ENCODE measurements at regions not wholly inside any gene's neighbourhood (a gene's known extent, or its start where the extent isn't known, plus 50 kb on each side); places are given as distances from the start of the nearest gene placed in this dataset.

DNA sequence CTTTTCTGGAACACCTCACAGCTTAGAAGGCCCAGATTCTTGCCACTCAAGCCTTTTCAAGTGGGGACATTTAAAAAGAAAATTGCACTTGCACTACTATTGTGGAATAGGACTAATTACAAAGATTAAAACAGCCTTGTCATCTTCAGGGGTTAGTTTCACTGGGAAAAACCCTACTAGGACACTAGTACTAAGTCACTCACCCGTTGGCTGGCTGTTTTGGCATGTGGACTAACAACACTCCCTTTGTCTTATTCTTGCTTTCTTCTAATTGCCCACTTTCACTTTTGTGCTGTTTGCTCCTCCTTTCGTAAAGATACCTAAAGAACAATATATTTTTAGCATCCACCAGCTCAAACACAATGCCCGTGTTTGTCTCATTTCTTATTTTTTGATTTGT, 200.9 kb upstream of the MID1 start:
- POLR2A ChIA-PET: no interaction called here
- Histone ChIP-seq H3K79me2 (ENCODE audit: control insufficient read depth, insufficient read depth, low read length) (no peaks in the 10 kb centered on the region), H4K20me1 (replicated peaks; ENCODE audit: control insufficient read depth, extremely low read depth, insufficient read depth, low read length) (no peaks in the 10 kb centered on the region), H2AFZ (ENCODE audit: low read depth, low read length) (no peak overlapping the region), H3K4me3 (replicated peaks in 1 of 3; ENCODE audit: insufficient read depth in 1 of 3, low read depth in 1 of 3, low read length in 3 of 3) (no peak overlapping the region), H3K9me1 (replicated peaks; ENCODE audit: control insufficient read depth, extremely low read depth, insufficient read depth, low read length) (no peaks in the 10 kb centered on the region), H3K36me3 (ENCODE audit: control insufficient read depth in 2 of 2, extremely low read depth in 1 of 2, insufficient read depth in 2 of 2, low read length in 2 of 2) (no peaks in the 10 kb centered on the region), H3K4me1 (ENCODE audit: control insufficient read depth, extremely low read depth, insufficient read depth, low read length) (no peaks in the 10 kb centered on the region), H3K27me3 (ENCODE audit: control insufficient read depth in 2 of 2, insufficient read depth in 2 of 2, low read length in 2 of 2) (no peaks in the 10 kb centered on the region), H3K9me3 (replicated peaks; ENCODE audit: control insufficient read depth, insufficient read depth, low read length) (no peaks in the 10 kb centered on the region), H3K9ac (replicated peaks; ENCODE audit: extremely low read depth, insufficient read depth, low read length) (no peak overlapping the region), H3K27ac (ENCODE audit: insufficient read depth, low read depth, low read length) (no peak overlapping the region), H3K4me2 (ENCODE audit: insufficient read depth, low read length) (no peak overlapping the region)
- TF ChIP-seq MYC (IDR thresholded peaks at IDR 0.05; ENCODE audit: low read depth, low read length) (no peak), MAX (IDR thresholded peaks at IDR 0.05; ENCODE audit: insufficient read depth, insufficient read length) (no peak), FOS (IDR thresholded peaks at IDR 0.05; ENCODE audit: borderline replicate concordance, insufficient read depth, low read length) (no peak), GATA2 (IDR thresholded peaks at IDR 0.05; ENCODE audit: insufficient read depth, insufficient read length, low read depth, low read length) (no peak), POLR2A (IDR thresholded peaks at IDR 0.05; ENCODE audit: low read depth, low read length) (no peak), EZH2 (IDR thresholded peaks at IDR 0.05; ENCODE audit: borderline replicate concordance, low read depth, low read length, severe bottlenecking) (no peak), JUN (IDR thresholded peaks at IDR 0.05; ENCODE audit: borderline replicate concordance, insufficient read depth, insufficient read length, low read depth) (no peak), CTCF (IDR thresholded peaks at IDR 0.05; ENCODE audit: extremely low read depth in 1 of 2, insufficient read depth in 1 of 2, low read depth in 1 of 2, low read length in 2 of 2) (no peak), POLR2AphosphoS5 (IDR thresholded peaks at IDR 0.05; ENCODE audit: insufficient read depth, low read depth, low read length) (no peak)
- dilution Hi-C loops (cut with MboI; ENCODE audit: extremely low pct_ligation_motif_present, low sequenced_read_pairs) (no loop called here), intact Hi-C loops (cut with micrococcal nuclease) (no loop called here)
- DNase-seq (ENCODE audit: low read depth, low spot score): no peak
- FAIRE-seq: no peak
- no TSS peak for BruUV-seq (replicated peaks)
- CTCF ChIA-PET: no interaction called here

Data from endothelial cell of umbilical vein (primary cell).